Myocyte (in vitro differentiated cells): ENCODE measurements at regions not wholly inside any gene's neighbourhood (a gene's known extent, or its start where the extent isn't known, plus 50 kb on each side); places are given as distances from the start of the nearest gene placed in this dataset.

ENCODE experiments used
- DNase-seq: peaks from one replicate; pipeline ENCODE4 v3.0.0-alpha.2; 2012; ENCODE audit warnings: low read depth

GRCh38 chr7:52271703-52272102, 763.7 kb upstream of the POM121L12 start:
- peak; percentile 24 for DNase-seq

DNA sequence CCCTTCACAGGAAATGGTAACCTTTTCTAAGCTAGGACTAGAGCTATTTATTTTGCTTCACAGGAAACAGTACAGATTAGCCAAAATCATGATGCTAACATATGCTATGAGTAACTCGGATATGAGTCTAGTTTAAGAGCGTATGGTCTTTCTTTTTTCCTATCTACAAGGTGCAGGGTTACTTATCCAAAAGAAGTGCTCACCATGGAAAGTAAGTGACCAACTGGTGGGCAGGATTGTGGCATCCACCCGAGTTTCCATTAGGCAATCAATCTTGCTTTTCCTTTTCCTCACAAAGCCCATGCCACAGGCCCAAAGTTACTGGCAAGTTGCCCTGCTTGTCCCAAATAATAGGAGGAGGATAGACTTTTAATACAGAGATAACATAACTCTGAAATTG, 765.1 kb upstream of the POM121L12 start:
- no peak for DNase-seq

DNA sequence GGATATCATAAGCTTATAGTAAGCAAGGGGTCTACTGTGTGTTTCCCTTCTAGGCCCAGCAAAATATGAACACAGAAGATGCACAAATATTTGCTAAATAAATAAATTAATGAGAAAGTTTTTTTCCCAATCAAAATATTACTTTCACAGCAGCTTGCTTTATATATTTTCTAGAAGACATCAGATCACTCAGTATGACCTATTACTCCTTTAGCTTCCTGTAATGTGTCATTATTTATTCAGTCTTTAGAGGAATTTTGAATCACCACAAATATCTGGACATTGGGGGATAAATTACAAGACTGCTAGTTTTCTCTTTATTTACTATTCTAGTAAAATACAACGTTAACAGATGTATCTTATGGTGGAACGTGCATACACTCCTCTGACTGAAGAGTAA, 765.8 kb upstream of the POM121L12 start:
- DNase-seq: no peak

DNA sequence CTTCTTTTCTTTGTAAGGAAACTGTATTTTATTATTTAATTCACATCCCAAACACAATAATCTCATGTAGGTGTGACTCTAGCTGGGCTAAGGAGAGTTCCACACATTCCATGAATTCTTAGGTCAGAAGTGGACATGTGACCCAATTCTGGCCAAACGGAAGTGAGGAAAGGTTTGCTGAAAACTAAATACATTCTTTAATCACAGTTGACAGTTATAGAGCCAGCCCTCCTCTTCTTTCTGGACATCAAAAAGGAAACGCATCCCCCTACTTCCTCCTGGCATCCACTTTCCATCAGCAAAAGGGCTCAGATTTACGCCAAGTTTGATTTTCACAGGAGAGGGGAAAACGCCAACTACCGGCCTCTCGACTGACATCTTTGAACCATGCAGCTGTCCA, 774.4 kb upstream of the POM121L12 start:
- no peak for DNase-seq

GRCh38 chr7:52260046-52260665, 775.3 kb upstream of the POM121L12 start:
- no peak for DNase-seq

DNA sequence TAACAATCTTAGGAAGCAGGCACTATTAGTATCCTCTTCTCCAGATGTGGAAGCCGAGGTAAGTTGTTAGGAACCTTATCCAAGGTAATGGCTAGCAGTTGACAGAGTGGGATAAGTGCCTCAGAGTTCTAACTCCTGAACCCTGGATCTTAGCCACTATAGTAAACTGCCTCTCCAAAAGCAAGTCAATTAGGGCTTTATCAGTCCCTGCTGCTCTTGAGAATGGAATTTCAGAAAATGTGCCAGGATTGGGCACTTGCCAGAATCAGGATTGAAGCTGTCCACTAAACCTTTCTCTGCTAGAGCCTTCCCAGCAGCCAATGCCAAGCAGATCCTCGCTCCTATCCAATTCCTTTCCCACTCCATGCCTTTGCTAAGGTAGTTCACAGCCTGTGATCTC, 777.5 kb upstream of the POM121L12 start:
- DNase-seq: no peak

- no peak for DNase-seq
Measured at GRCh38 chr7:52254396-52255010, 780.9 kb upstream of the POM121L12 start.

DNA sequence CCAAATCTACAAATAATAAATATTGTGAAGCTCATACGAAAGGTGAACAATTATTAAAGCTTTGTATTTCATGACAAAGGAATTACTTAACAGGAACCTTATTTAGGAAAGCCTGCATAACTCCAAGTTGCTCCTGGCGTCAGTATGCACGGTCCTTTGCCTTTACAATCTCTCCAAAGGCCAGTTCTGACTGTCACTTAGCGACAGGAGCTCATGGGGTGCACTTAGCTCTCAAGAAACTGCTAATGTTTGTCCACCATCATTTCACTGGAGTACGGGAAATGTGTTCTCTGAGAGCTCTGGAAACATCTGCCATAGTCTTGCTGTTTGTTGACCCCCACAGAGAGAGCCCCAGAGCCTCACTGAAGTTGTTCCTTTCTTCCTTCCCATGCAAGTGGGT, 781.5 kb upstream of the POM121L12 start:
- DNase-seq: no peak

GRCh38 chr7:52249741-52250140, 785.7 kb upstream of the POM121L12 start:
- peak; percentile 13 for DNase-seq

GRCh38 chr7:52247518-52247917, 787.9 kb upstream of the POM121L12 start:
- no peak for DNase-seq

GRCh38 chr7:52243685-52244084, 791.7 kb upstream of the POM121L12 start:
- DNase-seq: no peak

- peak; percentile 55 for DNase-seq
Measured at GRCh38 chr7:52233248-52233647, 802.2 kb upstream of the POM121L12 start.

GRCh38 chr7:52211930-52212329, 823.5 kb upstream of the POM121L12 start:
- no peak for DNase-seq

- DNase-seq: no peak
Measured at GRCh38 chr7:52209614-52210013, 825.8 kb upstream of the POM121L12 start.

DNA sequence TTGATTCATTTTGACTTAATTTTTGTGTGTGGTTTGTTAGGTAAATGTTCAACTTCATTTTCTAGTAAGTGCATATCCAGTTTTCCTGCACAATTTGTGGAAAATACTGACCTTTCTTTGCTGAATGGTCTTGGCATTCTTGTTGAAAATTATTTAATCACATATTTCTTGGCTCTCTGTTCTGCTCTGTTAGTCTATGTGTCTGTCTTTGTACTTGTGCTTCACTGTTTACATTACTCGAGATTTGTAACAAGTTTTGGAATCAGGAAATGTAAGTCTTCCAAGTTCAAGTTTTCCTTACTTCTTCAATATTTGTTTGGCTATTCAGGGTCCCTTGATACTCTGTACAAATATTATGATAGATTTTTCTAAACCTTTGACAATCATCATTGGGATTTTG, 838.2 kb upstream of the POM121L12 start:
- DNase-seq: no peak

DNA sequence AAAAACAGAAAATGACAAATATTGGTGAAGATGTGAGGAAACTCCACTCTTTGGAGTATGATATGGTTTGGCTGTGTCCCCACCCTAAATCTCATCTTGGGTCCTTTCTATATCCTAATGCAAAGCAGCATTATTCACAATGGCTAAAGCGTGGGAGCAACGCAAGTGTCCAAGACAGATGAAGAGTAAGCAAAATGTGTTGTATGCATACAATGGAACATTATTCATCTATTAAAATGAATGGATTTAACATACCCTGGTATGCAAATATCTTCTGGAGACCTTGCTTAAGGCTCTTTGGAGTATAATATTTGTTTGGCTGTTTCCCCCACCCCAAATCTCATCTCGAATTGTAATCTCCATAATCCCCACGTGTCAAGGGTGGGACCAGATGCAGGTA, 839.8 kb upstream of the POM121L12 start:
- DNase-seq: no peak

DNA sequence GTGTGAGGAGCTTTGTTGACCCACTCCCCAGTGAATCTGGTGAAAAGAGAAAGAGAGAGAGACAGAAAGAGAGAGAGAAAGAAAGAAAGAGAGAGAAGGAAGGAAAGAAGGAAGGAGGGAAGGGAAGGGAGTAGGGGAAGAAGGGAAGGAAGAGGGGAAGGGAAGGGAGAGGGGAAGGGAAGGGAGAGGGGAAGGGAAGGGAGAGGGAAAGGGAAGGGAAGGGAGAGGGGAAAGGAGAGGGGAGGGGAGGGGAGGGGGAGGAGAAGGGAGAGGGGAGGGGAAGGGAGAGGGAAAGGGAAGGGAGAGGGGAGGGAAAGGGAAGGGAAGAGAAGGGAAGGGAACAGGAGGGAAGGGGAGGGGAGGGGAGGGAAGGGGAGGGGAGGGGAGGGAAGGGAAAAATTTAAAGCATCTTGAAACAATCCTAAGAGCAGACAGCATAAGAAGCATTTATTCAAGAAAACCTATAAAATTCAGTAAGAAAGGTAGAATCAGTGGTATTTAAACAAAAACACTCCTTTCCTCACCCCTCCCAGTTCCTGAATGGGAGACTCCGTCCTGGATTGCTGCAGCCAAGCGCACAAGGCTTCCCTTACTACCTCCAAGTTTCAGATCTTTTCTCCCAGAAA, 846.2 kb upstream of the POM121L12 start:
- DNase-seq: no peak

GRCh38 chr7:52184006-52184703, 851.3 kb upstream of the POM121L12 start:
- no peak for DNase-seq

- no peak for DNase-seq
Measured at GRCh38 chr7:52179934-52180333, 855.5 kb upstream of the POM121L12 start.

GRCh38 chr7:52168085-52168484, 851.5 kb upstream of the COBL start:
- no peak for DNase-seq

DNA sequence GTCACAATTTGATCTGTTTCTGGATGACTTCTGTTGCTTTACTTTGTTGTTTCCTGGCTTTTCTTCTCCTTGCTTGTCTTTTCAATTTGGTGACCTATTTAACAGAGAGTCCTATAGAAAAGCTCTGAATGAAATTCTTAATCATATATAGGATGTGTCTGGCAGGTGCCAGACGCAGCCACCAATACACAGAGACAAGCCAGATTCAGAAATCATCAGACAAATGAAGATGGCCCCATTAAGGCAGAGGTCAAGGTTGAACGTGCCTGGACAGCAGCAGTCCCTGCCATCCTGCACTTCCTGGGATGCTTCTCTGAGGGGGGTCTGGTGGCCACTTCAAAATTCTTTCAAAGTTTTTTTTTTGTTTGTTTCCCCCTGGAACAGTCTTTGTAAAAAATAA, 846.7 kb upstream of the COBL start:
- DNase-seq: no peak

- no peak for DNase-seq
Measured at GRCh38 chr7:52161483-52161882, 844.9 kb upstream of the COBL start.
